ENCODE measurements at regions not wholly inside any gene's neighbourhood (a gene's known extent, or its start where the extent isn't known, plus 50 kb on each side); places are given as distances from the start of the nearest gene placed in this dataset.

GRCh38 chr16:5865236-5865635 is 767.6 kb upstream of the EEF2KMT start:
- DNase-seq = no peak

- no peak for DNase-seq
Measured at GRCh38 chr16:5863071-5863606, 765.5 kb upstream of the EEF2KMT start.

GRCh38 chr16:5862103-5862840 is 764.7 kb upstream of the EEF2KMT start:
- DNase-seq = no peak

- DNase-seq = no peak
Measured at GRCh38 chr16:5861241-5861640, 763.6 kb upstream of the EEF2KMT start.

- DNase-seq = no peak
Measured at GRCh38 chr16:5858180-5858579, 760.6 kb upstream of the EEF2KMT start.

- no peak for DNase-seq
Measured at GRCh38 chr16:5854027-5854426, 756.4 kb upstream of the EEF2KMT start.

- no peak for DNase-seq
Measured at GRCh38 chr16:5852151-5852550, 754.6 kb upstream of the EEF2KMT start.

GRCh38 chr16:5851393-5851982 is 753.9 kb upstream of the EEF2KMT start:
- no peak for DNase-seq

- no peak for DNase-seq
Measured at GRCh38 chr16:5850632-5851392, 753.2 kb upstream of the EEF2KMT start.

GRCh38 chr16:5845046-5845445 is 747.5 kb upstream of the EEF2KMT start:
- no peak for DNase-seq

GRCh38 chr16:5841974-5842373 is 744.4 kb upstream of the EEF2KMT start:
- DNase-seq = no peak

- DNase-seq = no peak
Measured at GRCh38 chr16:5838725-5839124, 741.1 kb upstream of the EEF2KMT start.

- no peak for DNase-seq
Measured at GRCh38 chr16:5838071-5838470, 740.5 kb upstream of the EEF2KMT start.

GRCh38 chr16:5837007-5837670 is 739.5 kb upstream of the EEF2KMT start:
- DNase-seq = no peak

- DNase-seq = no peak
Measured at GRCh38 chr16:5835876-5836275, 738.3 kb upstream of the EEF2KMT start.

GRCh38 chr16:5826332-5826731 is 728.7 kb upstream of the EEF2KMT start:
- DNase-seq = no peak

GRCh38 chr16:5820472-5820871 is 722.9 kb upstream of the EEF2KMT start:
- DNase-seq = no peak

- no peak for DNase-seq
Measured at GRCh38 chr16:5815570-5816237, 718.1 kb upstream of the EEF2KMT start.

- no peak for DNase-seq
Measured at GRCh38 chr16:5801396-5801795, 703.8 kb upstream of the EEF2KMT start.

- DNase-seq = no peak
Measured at GRCh38 chr16:5793556-5793955, 696.0 kb upstream of the EEF2KMT start.

GRCh38 chr16:5791011-5791657 is 693.5 kb upstream of the EEF2KMT start:
- no peak for DNase-seq

- no peak for DNase-seq
Measured at GRCh38 chr16:5790512-5790911, 692.9 kb upstream of the EEF2KMT start.

Measured in NCI-H526 treated with DMSO at 0.1 percent for 48 hours (cell line).